Liver (tissue), 8 donors: ENCODE measurements at regions not wholly inside any gene's neighbourhood (a gene's known extent, or its start where the extent isn't known, plus 50 kb on each side); places are given as distances from the start of the nearest gene placed in this dataset.

Source experiments
- DNase-seq: peaks from one replicate; pipeline ENCODE4 v3.0.0-alpha.2; 2017; ENCODE audit warnings: low spot score
- H3K27ac ChIP-seq, 2 donors: one replicate each; pipeline ENCODE4 v1.7.0; 2013; ENCODE audit warnings: inconsistent platforms in 2 of 2, low read length in 2 of 2, control low read depth in 1 of 2, low read depth in 1 of 2, mild to moderate bottlenecking in 1 of 2
- H3K27me3 ChIP-seq, 4 donors: one replicate each; pipeline versions ENCODE4 v1.6.1 to v1.7.0; 2013; ENCODE audit warnings: low read length in 3 of 4, inconsistent platforms in 1 of 4, mild to moderate bottlenecking in 1 of 4, moderate library complexity in 1 of 4; ENCODE audit not compliant: control insufficient read depth in 4 of 4, insufficient read depth in 4 of 4
- H3K36me3 ChIP-seq, 4 donors: one replicate each; pipeline versions ENCODE4 v1.6.1 to v1.7.0; 2013; ENCODE audit warnings: low read length in 3 of 4, mild to moderate bottlenecking in 3 of 4, low read depth in 1 of 4, moderate library complexity in 1 of 4; ENCODE audit not compliant: control insufficient read depth in 4 of 4, insufficient read depth in 3 of 4
- H3K4me1 ChIP-seq, 4 donors: one replicate each; pipeline versions ENCODE4 v1.6.1 to v1.7.0; 2013; ENCODE audit warnings: low read length in 3 of 4, mild to moderate bottlenecking in 3 of 4, moderate library complexity in 1 of 4; ENCODE audit not compliant: control insufficient read depth in 4 of 4, insufficient read depth in 4 of 4
- H3K4me3 ChIP-seq, 3 donors: one replicate each; pipeline versions ENCODE4 v1.6.1 to v1.7.0; 2013; ENCODE audit warnings: low read length in 3 of 3, control low read depth in 1 of 3, low read depth in 1 of 3, mild to moderate bottlenecking in 1 of 3
- H3K9ac ChIP-seq, 2 donors: one replicate each; pipeline ENCODE4 v1.7.0; 2013; ENCODE audit warnings: low read length in 2 of 2, mild to moderate bottlenecking in 2 of 2, moderate library complexity in 2 of 2, control low read depth in 1 of 2, low read depth in 1 of 2
- H3K9me3 ChIP-seq, 4 donors: one replicate each; pipeline versions ENCODE4 v1.6.1 to v1.7.0; 2013; ENCODE audit warnings: low read length in 3 of 4; ENCODE audit not compliant: control insufficient read depth in 4 of 4
- ATF3 ChIP-seq: IDR thresholded peaks from 2 replicates; pipeline ENCODE4 v1.6.1; 2016; ENCODE audit warnings: antibody characterized with exemption
- CTCF ChIP-seq: fragments of 150-350 bp; IDR thresholded peaks from 2 replicates; pipeline ENCODE4 v1.5.1; 2017; ENCODE audit warnings: improper control_type of control experiment, low read depth, low read length; ENCODE audit not compliant: missing input control
- EGR1 ChIP-seq, 2 donors: IDR thresholded peaks; 2 replicates each; pipeline ENCODE4 v1.6.1; 2016 to 2018; ENCODE audit warnings: antibody characterized with exemption in 2 of 2, low read depth in 2 of 2
- FOXA1 ChIP-seq: IDR thresholded peaks from 2 replicates; pipeline ENCODE4 v1.6.1; 2016; ENCODE audit warnings: antibody characterized with exemption
- FOXA2 ChIP-seq: IDR thresholded peaks from 2 replicates; pipeline ENCODE4 v1.6.1; 2016; ENCODE audit warnings: antibody characterized with exemption
- GABPA ChIP-seq, 2 donors: IDR thresholded peaks in 1 of 2; conservative IDR thresholded peaks in 1 of 2; 2 replicates each; pipeline ENCODE4 v1.6.1; 2016; ENCODE audit warnings: antibody characterized with exemption in 2 of 2, mild to moderate bottlenecking in 1 of 2, moderate library complexity in 1 of 2
- HNF4A ChIP-seq, 2 donors: conservative IDR thresholded peaks; 2 replicates each; pipeline ENCODE4 v1.6.1; 2016; ENCODE audit warnings: antibody characterized with exemption in 2 of 2, mild to moderate bottlenecking in 2 of 2
- HNF4G ChIP-seq: IDR thresholded peaks from 2 replicates; pipeline ENCODE4 v1.6.1; 2016; ENCODE audit warnings: antibody characterized with exemption
- JUND ChIP-seq, 2 donors: IDR thresholded peaks; 2 replicates each; pipeline ENCODE4 v1.6.1; 2016; ENCODE audit warnings: antibody characterized with exemption in 2 of 2
- MAX ChIP-seq: IDR thresholded peaks from 2 replicates; pipeline ENCODE4 v1.6.1; 2016; ENCODE audit warnings: antibody characterized with exemption
- NR2F2 ChIP-seq: IDR thresholded peaks from 2 replicates; pipeline ENCODE4 v1.6.1; 2016; ENCODE audit warnings: antibody characterized with exemption
- RAD21 ChIP-seq, 2 donors: IDR thresholded peaks; 2 replicates each; pipeline ENCODE4 v1.6.1; 2016; ENCODE audit warnings: antibody characterized with exemption in 2 of 2, mild to moderate bottlenecking in 2 of 2
- REST ChIP-seq: IDR thresholded peaks from 2 replicates; pipeline ENCODE4 v1.6.1; 2016; ENCODE audit warnings: antibody characterized with exemption, mild to moderate bottlenecking
- RXRA ChIP-seq, 2 donors: IDR thresholded peaks; 2 replicates each; pipeline ENCODE4 v1.6.1; 2017 to 2018; ENCODE audit warnings: antibody characterized with exemption in 2 of 2, mild to moderate bottlenecking in 1 of 2
- SP1 ChIP-seq: IDR thresholded peaks from 2 replicates; pipeline ENCODE4 v1.6.1; 2018; ENCODE audit warnings: antibody characterized with exemption, mild to moderate bottlenecking
- TAF1 ChIP-seq: conservative IDR thresholded peaks from 2 replicates; pipeline ENCODE4 v1.6.1; 2016; ENCODE audit warnings: antibody characterized with exemption, mild to moderate bottlenecking
- YY1 ChIP-seq: IDR thresholded peaks from 2 replicates; pipeline ENCODE4 v1.6.1; 2016; ENCODE audit warnings: antibody characterized with exemption, mild to moderate bottlenecking
- ZBTB33 ChIP-seq: IDR thresholded peaks from 2 replicates; pipeline ENCODE4 v1.6.1; 2016; ENCODE audit warnings: antibody characterized with exemption
- WGBS: extraction: QIAGEN DNeasy Blood & Tissue Kit; methylation state at CpG from one replicate; pipeline ENCODE4 v1.1.7; 2013; 5-methylcytosine and 5-hydroxymethylcytosine counted together
- donor health status: healthy.
- donor health status: healthy.
- donor health status: healthy.
- donor health status: healthy.
- donor health status: healthy.

- Histone ChIP-seq H3K4me3 (no peak overlapping the region), H3K9me3 (no peaks in the 10 kb centered on the region), H3K27me3 (no peaks in the 10 kb centered on the region), H3K9ac (no peak overlapping the region), H3K27ac (no peak overlapping the region), H3K36me3 (no peaks in the 10 kb centered on the region), H3K4me1 (no peaks in the 10 kb centered on the region)
- 89% methylated on average over 5 of the region's 5 CpGs for WGBS
- DNase-seq = no peak
- no peak for TF ChIP-seq FOXA1
Measured at GRCh38 chr17:14590459-14591250, 289.8 kb downstream of the HS3ST3B1 start.

- TF ChIP-seq CTCF (no peak), TAF1 (no peak), GABPA (IDR thresholded peaks at IDR 0.05 in 1 of 2, conservative IDR thresholded peaks at IDR 0.05 in 1 of 2) (no peak), EGR1 (IDR thresholded peaks at IDR 0.05; ENCODE audit: low read depth in 2 of 2) (no peak), FOXA2 (no peak), MAX (no peak), ATF3 (no peak), HNF4A (conservative IDR thresholded peaks at IDR 0.05) (no peak), SP1 (no peak), HNF4G (no peak), FOXA1 (no peak), RXRA (IDR thresholded peaks at IDR 0.05) (no peak), RAD21 (IDR thresholded peaks at IDR 0.05) (no peak), REST (no peak), NR2F2 (no peak), JUND (IDR thresholded peaks at IDR 0.05) (no peak), YY1 (no peak), ZBTB33 (no peak)
- Histone ChIP-seq H3K4me3 (no peak overlapping the region), H3K4me1 (no peaks in the 10 kb centered on the region), H3K9ac (no peak overlapping the region), H3K27me3 (no peaks in the 10 kb centered on the region), H3K27ac (no peak overlapping the region), H3K9me3 (no peaks in the 10 kb centered on the region), H3K36me3 (no peaks in the 10 kb centered on the region)
- DNase-seq = no peak
- WGBS = 87% methylated on average over 4 of the region's 4 CpGs
Measured at GRCh38 chr17:14585099-14585498, 284.2 kb downstream of the HS3ST3B1 start.
